ENCODE measurements at regions not wholly inside any gene's neighbourhood (a gene's known extent, or its start where the extent isn't known, plus 50 kb on each side); places are given as distances from the start of the nearest gene placed in this dataset.
A peak's percentile ranks its signal among the peaks of the same experiment; 100 is the strongest.

DNA sequence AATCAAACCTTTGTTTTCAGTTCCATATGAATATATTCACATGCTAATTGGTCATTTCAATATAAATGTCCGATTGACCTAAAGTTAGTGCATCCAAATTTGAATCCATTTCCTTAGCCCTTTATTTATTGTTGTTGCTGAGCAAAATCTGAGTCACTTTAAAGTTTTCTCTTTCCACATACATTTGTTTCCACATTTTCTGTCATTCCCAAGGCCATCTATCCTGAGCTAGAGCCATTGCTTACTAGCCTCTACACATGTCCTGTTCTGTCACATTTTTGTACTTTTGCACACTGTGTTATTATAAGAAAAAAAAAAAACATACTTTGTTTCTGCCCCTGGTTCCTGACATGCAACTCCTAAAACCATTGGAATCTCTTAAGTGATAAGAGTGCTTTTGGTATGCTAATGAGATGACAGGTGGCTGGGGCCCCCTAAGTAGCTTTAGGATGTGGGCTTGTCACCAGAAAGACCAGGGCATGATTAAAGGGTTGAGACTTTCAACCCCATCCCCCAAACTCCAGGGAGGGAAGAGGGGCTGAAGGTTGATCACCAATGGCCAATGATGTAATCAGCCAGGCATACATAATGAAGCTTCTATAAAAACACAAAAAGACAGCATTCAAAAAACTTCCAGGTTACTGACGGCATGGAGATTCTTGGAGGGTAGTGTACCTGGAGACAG, 353.3 kb upstream of the MAGEB16 start:
- Histone ChIP-seq H3K9me3 (ENCODE audit: control insufficient read depth in 2 of 3, insufficient read depth in 1 of 3, low read length in 3 of 3) (no peaks in the 10 kb centered on the region), H3K9ac (ENCODE audit: low read length in 3 of 3) (no peak overlapping the region), H3K27me3 (ENCODE audit: control insufficient read depth, insufficient read depth, low read length) (no peaks in the 10 kb centered on the region), H3K4me1 (ENCODE audit: control insufficient read depth in 2 of 3, insufficient read depth in 2 of 3, low read depth in 1 of 3, low read length in 3 of 3) (peaks cover 0 to 8% (median 0%) of the 10 kb centered on the region in 3 donors), H3K4me3 (ENCODE audit: low read length in 3 of 3) (no peak overlapping the region), H3K27ac (ENCODE audit: low read depth in 2 of 2, low read length in 2 of 2) (no peak overlapping the region), H3K36me3 (ENCODE audit: control insufficient read depth in 2 of 3, insufficient read depth in 3 of 3, low read length in 3 of 3) (no peaks in the 10 kb centered on the region)
- TF ChIP-seq, protein P1, sequence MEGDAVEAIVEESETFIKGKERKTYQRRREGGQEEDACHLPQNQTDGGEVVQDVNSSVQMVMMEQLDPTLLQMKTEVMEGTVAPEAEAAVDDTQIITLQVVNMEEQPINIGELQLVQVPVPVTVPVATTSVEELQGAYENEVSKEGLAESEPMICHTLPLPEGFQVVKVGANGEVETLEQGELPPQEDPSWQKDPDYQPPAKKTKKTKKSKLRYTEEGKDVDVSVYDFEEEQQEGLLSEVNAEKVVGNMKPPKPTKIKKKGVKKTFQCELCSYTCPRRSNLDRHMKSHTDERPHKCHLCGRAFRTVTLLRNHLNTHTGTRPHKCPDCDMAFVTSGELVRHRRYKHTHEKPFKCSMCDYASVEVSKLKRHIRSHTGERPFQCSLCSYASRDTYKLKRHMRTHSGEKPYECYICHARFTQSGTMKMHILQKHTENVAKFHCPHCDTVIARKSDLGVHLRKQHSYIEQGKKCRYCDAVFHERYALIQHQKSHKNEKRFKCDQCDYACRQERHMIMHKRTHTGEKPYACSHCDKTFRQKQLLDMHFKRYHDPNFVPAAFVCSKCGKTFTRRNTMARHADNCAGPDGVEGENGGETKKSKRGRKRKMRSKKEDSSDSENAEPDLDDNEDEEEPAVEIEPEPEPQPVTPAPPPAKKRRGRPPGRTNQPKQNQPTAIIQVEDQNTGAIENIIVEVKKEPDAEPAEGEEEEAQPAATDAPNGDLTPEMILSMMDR (IDR thresholded peaks at IDR 0.05; ENCODE audit: borderline replicate concordance, extremely low read depth, insufficient read depth), result no peak
- intact Hi-C loops (cut with DNase I), result no loop called here
- no peak for DNase-seq
- FAIRE-seq, result no peak

DNA sequence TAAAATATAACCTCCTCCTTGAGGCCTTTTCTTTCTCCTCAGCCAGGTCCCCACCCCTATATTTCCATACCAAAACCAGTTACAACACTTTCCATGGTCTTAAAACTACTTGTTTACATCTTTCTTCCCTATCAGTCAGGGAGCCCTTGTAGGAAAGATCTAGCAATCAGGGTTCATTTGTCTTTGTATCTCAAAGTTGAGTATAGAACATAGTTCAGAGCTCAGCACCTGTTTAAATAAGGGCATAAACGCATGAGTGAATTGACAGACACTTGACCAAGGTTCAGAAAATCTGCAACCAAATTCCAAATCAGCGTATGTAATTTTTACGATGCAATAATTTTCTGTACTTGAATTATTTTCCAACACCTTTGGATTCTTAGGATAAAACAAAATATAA, 352.2 kb upstream of the MAGEB16 start:
- Histone ChIP-seq H3K27ac (ENCODE audit: low read depth in 2 of 2, low read length in 2 of 2) (no peak overlapping the region), H3K4me3 (ENCODE audit: low read length in 3 of 3) (no peak overlapping the region), H3K9me3 (ENCODE audit: control insufficient read depth in 2 of 3, insufficient read depth in 1 of 3, low read length in 3 of 3) (no peaks in the 10 kb centered on the region), H3K27me3 (ENCODE audit: control insufficient read depth, insufficient read depth, low read length) (no peaks in the 10 kb centered on the region), H3K36me3 (ENCODE audit: control insufficient read depth in 2 of 3, insufficient read depth in 3 of 3, low read length in 3 of 3) (no peaks in the 10 kb centered on the region), H3K9ac (ENCODE audit: low read length in 3 of 3) (no peak overlapping the region), H3K4me1 (ENCODE audit: control insufficient read depth in 2 of 3, insufficient read depth in 2 of 3, low read depth in 1 of 3, low read length in 3 of 3) (peaks cover 0 to 5% (median 0%) of the 10 kb centered on the region in 3 donors)
- FAIRE-seq (peak; percentile 66), DNase-seq (no peak)
- intact Hi-C loops (cut with DNase I), result no loop called here
- TF ChIP-seq, protein P1 (IDR thresholded peaks at IDR 0.05; ENCODE audit: borderline replicate concordance, extremely low read depth, insufficient read depth), result no peak

DNA sequence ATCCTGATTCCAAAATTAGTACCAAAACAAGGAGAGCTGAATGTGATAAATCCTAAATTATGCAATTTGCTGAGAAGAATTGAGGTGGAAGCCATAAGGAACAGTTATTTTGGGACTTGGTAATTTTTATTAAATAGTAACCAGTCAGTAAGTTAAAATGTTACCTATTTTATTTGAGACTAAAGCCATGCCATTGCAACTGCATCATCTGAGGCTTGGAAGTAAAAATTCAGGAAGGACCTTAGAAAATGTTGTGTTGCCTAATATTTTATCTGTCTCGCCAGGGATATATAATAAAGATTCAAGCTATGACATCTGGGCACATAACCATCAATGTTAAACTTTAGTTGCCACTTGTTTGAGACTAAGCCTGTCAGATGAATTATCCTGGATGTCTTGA, 341.3 kb upstream of the MAGEB16 start:
- TF ChIP-seq, protein P1 (IDR thresholded peaks at IDR 0.05; ENCODE audit: borderline replicate concordance, extremely low read depth, insufficient read depth), result no peak
- Histone ChIP-seq H3K9ac (ENCODE audit: low read length in 3 of 3) (no peak overlapping the region), H3K36me3 (ENCODE audit: control insufficient read depth in 2 of 3, insufficient read depth in 3 of 3, low read length in 3 of 3) (no peaks in the 10 kb centered on the region), H3K9me3 (ENCODE audit: control insufficient read depth in 2 of 3, insufficient read depth in 1 of 3, low read length in 3 of 3) (no peaks in the 10 kb centered on the region), H3K27me3 (ENCODE audit: control insufficient read depth, insufficient read depth, low read length) (no peaks in the 10 kb centered on the region), H3K4me1 (ENCODE audit: control insufficient read depth in 2 of 3, insufficient read depth in 2 of 3, low read depth in 1 of 3, low read length in 3 of 3) (no peaks in the 10 kb centered on the region), H3K27ac (ENCODE audit: low read depth in 2 of 2, low read length in 2 of 2) (no peak overlapping the region), H3K4me3 (ENCODE audit: low read length in 3 of 3) (no peak overlapping the region)
- no peak for DNase-seq
- intact Hi-C loops (cut with DNase I), result no loop called here
- peak; percentile 86 for FAIRE-seq

DNA sequence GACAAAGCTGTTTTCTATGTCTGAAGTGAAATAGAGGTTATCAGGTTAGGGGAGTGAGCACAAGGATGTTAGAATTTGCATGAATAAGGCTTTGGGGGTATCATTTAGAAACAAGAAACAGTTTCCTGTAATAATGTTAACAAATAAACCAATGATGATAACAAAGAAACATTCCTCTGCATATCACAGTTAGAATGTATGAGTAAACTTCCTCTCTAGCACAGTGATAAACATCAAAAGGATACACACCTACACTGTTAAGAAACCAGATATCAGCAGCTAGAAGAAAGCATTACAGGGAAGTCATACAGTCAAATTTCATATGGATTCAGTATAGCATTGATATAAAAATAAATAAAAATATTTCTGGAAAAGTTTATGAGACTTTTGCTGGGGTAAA, 340.0 kb upstream of the MAGEB16 start:
- intact Hi-C loops (cut with DNase I), result no loop called here
- no peaks in the 10 kb centered on the region for H3K36me3 ChIP-seq (ENCODE audit: control insufficient read depth in 2 of 3, insufficient read depth in 3 of 3, low read length in 3 of 3)
- DNase-seq (no peak), FAIRE-seq (peak; percentile 23)
- no peak overlapping the region for H3K4me3 ChIP-seq (ENCODE audit: low read length in 3 of 3)
- H3K9ac ChIP-seq (ENCODE audit: low read length in 3 of 3), result no peak overlapping the region
- no peak overlapping the region for H3K27ac ChIP-seq (ENCODE audit: low read depth in 2 of 2, low read length in 2 of 2)
- TF ChIP-seq, protein P1 (IDR thresholded peaks at IDR 0.05; ENCODE audit: borderline replicate concordance, extremely low read depth, insufficient read depth), result no peak
- no peaks in the 10 kb centered on the region for H3K27me3 ChIP-seq (ENCODE audit: control insufficient read depth, insufficient read depth, low read length)
- H3K4me1 ChIP-seq (ENCODE audit: control insufficient read depth in 2 of 3, insufficient read depth in 2 of 3, low read depth in 1 of 3, low read length in 3 of 3), result no peaks in the 10 kb centered on the region
- no peaks in the 10 kb centered on the region for H3K9me3 ChIP-seq (ENCODE audit: control insufficient read depth in 2 of 3, insufficient read depth in 1 of 3, low read length in 3 of 3)
